ENCODE measurements at regions not wholly inside any gene's neighbourhood (a gene's known extent, or its start where the extent isn't known, plus 50 kb on each side); places are given as distances from the start of the nearest gene placed in this dataset.

DNA sequence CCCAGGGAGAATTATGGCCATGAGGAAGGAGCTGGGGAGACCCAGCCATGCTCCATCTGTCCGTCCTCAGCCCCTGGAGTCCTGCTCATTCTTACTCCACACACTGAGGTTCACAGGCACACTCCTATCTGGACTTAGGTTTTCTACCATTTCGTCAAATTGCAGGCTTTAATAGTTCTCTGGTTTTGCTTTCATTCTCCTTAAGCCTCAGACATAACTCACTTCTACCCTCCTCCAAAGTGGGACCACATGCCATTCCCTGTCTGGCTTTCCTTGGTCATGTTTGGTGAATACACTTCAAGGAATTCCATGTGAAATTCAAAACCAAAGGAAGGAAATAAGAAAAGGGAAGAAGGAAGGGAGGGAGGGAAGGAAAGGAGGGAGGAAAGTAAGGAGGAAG, 115.7 kb downstream of the CMPK2 start:
- Histone ChIP-seq H3K27ac (ENCODE audit: low read depth, low read length) (no peak overlapping the region), H3K27me3 (replicated peaks in 1 of 4; ENCODE audit: control insufficient read depth in 3 of 4, extremely low read depth in 1 of 4, insufficient read depth in 3 of 4, low read length in 3 of 4) (no peaks in the 10 kb centered on the region), H2AK5ac (ENCODE audit: low read depth, low read length) (no peak overlapping the region), H4K20me1 (replicated peaks in 1 of 2; ENCODE audit: control insufficient read depth in 1 of 2, insufficient read depth in 2 of 2, low read length in 2 of 2) (no peaks in the 10 kb centered on the region), H3K79me1 (ENCODE audit: low read depth, low read length) (no peaks in the 10 kb centered on the region), H3K56ac (replicated peaks; ENCODE audit: insufficient read length, low read depth, low read length) (no peak overlapping the region), H4K5ac (ENCODE audit: insufficient read length, low read depth, low read length) (no peak overlapping the region), H2BK5ac (ENCODE audit: low read depth, low read length) (no peak overlapping the region), H3K23ac (ENCODE audit: insufficient read length) (no peak overlapping the region), H3K9me3 (ENCODE audit: insufficient read depth in 2 of 2, low read depth in 1 of 2, low read length in 1 of 2) (no peaks in the 10 kb centered on the region), H3K4me2 (ENCODE audit: insufficient read depth in 1 of 2, low read depth in 2 of 2, low read length in 2 of 2) (no peak overlapping the region), H3K4me1 (replicated peaks in 1 of 4; ENCODE audit: control insufficient read depth in 3 of 4, insufficient read depth in 4 of 4, low read length in 3 of 4) (peaks cover 0 to 4% (median 0%) of the 10 kb centered on the region in 4 experiments; a peak in 1 of 7 replicates), H2BK15ac (ENCODE audit: low read length) (no peak overlapping the region), H3K36me3 (ENCODE audit: control insufficient read depth in 2 of 4, insufficient read depth in 4 of 4, low read length in 3 of 4) (no peaks in the 10 kb centered on the region), H4K8ac (ENCODE audit: extremely low read depth, insufficient read depth, low read length) (no peak overlapping the region), H3K9ac (replicated peaks in 1 of 4; ENCODE audit: extremely low read depth in 1 of 4, low read depth in 3 of 4, low read length in 3 of 4) (no peak overlapping the region), H2BK12ac (ENCODE audit: low read depth, low read length) (no peak overlapping the region), H3K4me3 (ENCODE audit: extremely low read depth in 1 of 4, insufficient read depth in 2 of 4, low read depth in 3 of 4, low read length in 4 of 4) (no peak overlapping the region), H2BK120ac (replicated peaks; ENCODE audit: low read depth, low read length) (no peak overlapping the region), H3K18ac (ENCODE audit: extremely low read depth, low read length) (no peak overlapping the region), H3K79me2 (ENCODE audit: control insufficient read depth in 1 of 2, insufficient read depth in 2 of 2, low read length in 2 of 2) (no peaks in the 10 kb centered on the region), H3K23me2 (ENCODE audit: low read depth, low read length) (no peaks in the 10 kb centered on the region), H2AFZ (ENCODE audit: low read length) (0 out of 2 replicates have a peak overlapping the region, but pooled peaks have one; percentile 18), H3K4ac (replicated peaks; ENCODE audit: insufficient read length, low read depth, low read length) (no peak overlapping the region), H2BK20ac (ENCODE audit: low read length) (no peak overlapping the region), H4K91ac (replicated peaks; ENCODE audit: insufficient read length, low read length) (no peak overlapping the region), H3K14ac (ENCODE audit: insufficient read length) (no peak overlapping the region)
- CTCF ChIA-PET (ENCODE audit: partially characterized antibody) = interaction anchor here (1.0 to 1.3 kb wide), 2 partner anchors 8 to 120 kb away, joined by 3 read pairs; no protein-coding TSS in a partner anchor
- 84% methylated on average over 2 of the region's 2 CpGs; no CpG with 5 or more reads in 1 of the 2 experiments for WGBS, 2 experiments (ENCODE audit: extremely low coverage in 1 of 2, insufficient coverage in 1 of 2, insufficient read length in 1 of 2, insufficient replicate concordance in 2 of 2, low coverage in 1 of 2, low lambda C conversion rate in 2 of 2, missing lambda C conversion rate in 1 of 2)
- no peak for DNase-seq (ENCODE audit: low read depth in 1 of 2, low spot score in 2 of 2)
- POLR2A ChIA-PET (ENCODE audit: partially characterized antibody) = no interaction called here
- no peak for FAIRE-seq
- TF ChIP-seq, protein P1, sequence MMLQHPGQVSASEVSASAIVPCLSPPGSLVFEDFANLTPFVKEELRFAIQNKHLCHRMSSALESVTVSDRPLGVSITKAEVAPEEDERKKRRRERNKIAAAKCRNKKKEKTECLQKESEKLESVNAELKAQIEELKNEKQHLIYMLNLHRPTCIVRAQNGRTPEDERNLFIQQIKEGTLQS (IDR thresholded peaks at IDR 0.05; ENCODE audit: insufficient read depth, low read depth, low read length) = no peak
- no peak for TF ChIP-seq JUND (IDR thresholded peaks at IDR 0.05; ENCODE audit: low read length)
- no peak for TF ChIP-seq POLR2AphosphoS5 (IDR thresholded peaks at IDR 0.05; ENCODE audit: low read depth, low read length)
- TF ChIP-seq TCF12 (IDR thresholded peaks at IDR 0.05; ENCODE audit: low read depth, low read length) = no peak
- no peak for TF ChIP-seq SP2 (IDR thresholded peaks at IDR 0.05; ENCODE audit: low read length)
- TF ChIP-seq NANOG (IDR thresholded peaks at IDR 0.05; ENCODE audit: insufficient read depth, low read depth, low read length, poor library complexity, severe bottlenecking) = no peak

Measured in H1 (cell line).